ENCODE measurements at regions not wholly inside any gene's neighbourhood (a gene's known extent, or its start where the extent isn't known, plus 50 kb on each side); places are given as distances from the start of the nearest gene placed in this dataset.

GRCh38 chr7:152947686-152948085 lies 188.1 kb downstream of the ACTR3B start:
- Histone ChIP-seq H3K9ac (ENCODE audit: insufficient read depth, low read depth, low read length) (no peak overlapping the region), H4K20me1 (ENCODE audit: insufficient read depth, low read length) (no peaks in the 10 kb centered on the region), H3K27ac (ENCODE audit: extremely low read length, insufficient read depth, low read length) (no peak overlapping the region), H3K4me3 (replicated peaks in 1 of 3; ENCODE audit: insufficient read depth in 1 of 3, low read depth in 2 of 3, low read length in 3 of 3) (no peak overlapping the region), H3K4me2 (ENCODE audit: low read depth, low read length) (no peak overlapping the region), H3K4me1 (ENCODE audit: insufficient read depth, low read length) (no peaks in the 10 kb centered on the region), H3K79me2 (ENCODE audit: insufficient read depth, low read length) (no peaks in the 10 kb centered on the region), H2AFZ (ENCODE audit: low read length) (no peak overlapping the region), H3K36me3 (replicated peaks in 1 of 2; ENCODE audit: control insufficient read depth in 1 of 2, insufficient read depth in 2 of 2, low read length in 2 of 2) (no peaks in the 10 kb centered on the region), H3K9me3 (ENCODE audit: low read length) (no peaks in the 10 kb centered on the region), H3K27me3 (ENCODE audit: control insufficient read depth in 1 of 2, insufficient read depth in 2 of 2, low read length in 2 of 2) (0 out of 5 replicates have a peak, but pooled peaks cover 0 to 2% of the 10 kb centered on the region in 2 experiments)
- no TSS peak for BruUV-seq (replicated peaks)
- CTCF ChIA-PET (ENCODE audit: low intra/inter-chr PET ratio, low total read pairs), result no interaction called here
- no peak for ATAC-seq
- intact Hi-C loops (cut with micrococcal nuclease; ENCODE audit: unreplicated experiment), result no loop called here
- DNase-seq (ENCODE audit: low spot score), result no peak
- POLR2A ChIA-PET, result no interaction called here
- no peak for FAIRE-seq
- no peak for TF ChIP-seq NFYB (CRISPR knock-in tag; IDR thresholded peaks at IDR 0.05)
- TF ChIP-seq ZNF281 (CRISPR knock-in tag; IDR thresholded peaks at IDR 0.05; ENCODE audit: borderline replicate concordance), result no peak
- TF ChIP-seq ZNF503 (CRISPR knock-in tag; IDR thresholded peaks at IDR 0.05), result no peak
- TF ChIP-seq ZNF121 (CRISPR knock-in tag; IDR thresholded peaks at IDR 0.05), result no peak
- in situ Hi-C loops (cut with HindIII; ENCODE audit: extremely low pct_ligation_motif_present, low pct_unique_long_range_greater_than_20kb), result no loop called here
- WGBS (ENCODE audit: low lambda C conversion rate), result 0% methylated on average over 1 of the region's 1 CpG
